Ascending aorta (tissue), 2 donors: ENCODE measurements at regions not wholly inside any gene's neighbourhood (a gene's known extent, or its start where the extent isn't known, plus 50 kb on each side); places are given as distances from the start of the nearest gene placed in this dataset.

Experiments used
- DNase-seq, 2 donors: peaks; one replicate each; pipeline ENCODE4 v3.0.0-alpha.2; 2019; ENCODE audit warnings: low spot score in 2 of 2
- H3K27ac ChIP-seq, 2 donors: fragments of 200-600 bp; sonication (generic); one replicate each; pipeline ENCODE4 v1.5.1; 2016 to 2017; ENCODE audit warnings: mild to moderate bottlenecking in 1 of 2
- H3K27me3 ChIP-seq: fragments of 200-600 bp; sonication (generic); one replicate; pipeline ENCODE4 v1.5.1; 2017
- H3K36me3 ChIP-seq, 2 donors: fragments of 200-600 bp; sonication (generic); one replicate each; pipeline ENCODE4 v1.5.1; 2016
- H3K4me1 ChIP-seq, 2 donors: fragments of 200-600 bp; sonication (generic); one replicate each; pipeline ENCODE4 v1.5.1; 2016 to 2017; ENCODE audit warnings: mild to moderate bottlenecking in 1 of 2
- H3K4me3 ChIP-seq, 2 donors: fragments of 200-600 bp; sonication (generic); one replicate each; pipeline ENCODE4 v1.5.1; 2016 to 2017; ENCODE audit warnings: mild to moderate bottlenecking in 1 of 2
- H3K9me3 ChIP-seq, 2 donors: fragments of 200-600 bp; sonication (generic); one replicate each; pipeline ENCODE4 v1.5.1; 2016
- intact Hi-C: fragments of 100-400 bp; cut with DNase I; formaldehyde crosslinking; loops from one replicate; pipeline ENCODE4 v1.15.1; 2023
- TF ChIP-seq, protein P1 (sequence below), 3 experiments: fragments of 200-600 bp in 2 of 3; fragments of 450-650 bp in 1 of 3; sonication (generic) in 2 of 3; IDR thresholded peaks; one replicate each; pipeline ENCODE4 v1.5.1; 2016 to 2019; ENCODE audit warnings: antibody characterized with exemption in 3 of 3, mild to moderate bottlenecking in 1 of 3, moderate library complexity in 1 of 3

DNA sequence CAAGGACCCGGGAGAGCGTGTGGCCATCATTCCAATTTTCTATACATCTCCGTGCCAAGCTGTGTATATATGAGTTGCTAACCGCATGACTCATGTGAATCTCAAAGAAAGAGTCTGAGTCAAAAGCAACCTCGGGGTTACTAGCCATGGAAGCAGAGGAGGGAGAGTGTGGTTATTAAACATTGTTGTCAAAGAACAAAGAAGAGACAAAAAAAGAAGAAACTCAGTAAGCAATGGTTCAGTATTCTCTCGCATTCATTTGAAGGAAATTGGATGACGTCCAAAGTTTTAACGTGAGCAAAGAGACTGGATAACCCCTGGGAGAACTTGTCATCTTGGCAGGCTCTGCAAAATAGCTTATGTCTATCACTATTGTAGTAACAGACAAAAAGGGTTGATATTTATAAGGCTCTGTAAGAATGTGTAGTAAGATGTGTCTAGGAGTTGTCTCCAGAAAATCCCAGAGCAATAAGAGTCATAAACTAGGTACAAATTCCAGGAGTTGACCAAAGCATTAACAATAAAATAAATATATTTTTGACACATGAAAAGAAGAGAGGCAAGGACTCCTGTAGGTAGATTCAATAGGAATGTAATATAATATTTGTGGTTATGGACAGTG, 52.8 kb upstream of the GRM7 start:
- Histone ChIP-seq H3K27me3 (no peaks in the 10 kb centered on the region), H3K4me1 (no peaks in the 10 kb centered on the region), H3K36me3 (no peaks in the 10 kb centered on the region), H3K27ac (no peak overlapping the region), H3K9me3 (no peaks in the 10 kb centered on the region), H3K4me3 (no peak overlapping the region)
- no peak for DNase-seq
- TF ChIP-seq, protein P1, sequence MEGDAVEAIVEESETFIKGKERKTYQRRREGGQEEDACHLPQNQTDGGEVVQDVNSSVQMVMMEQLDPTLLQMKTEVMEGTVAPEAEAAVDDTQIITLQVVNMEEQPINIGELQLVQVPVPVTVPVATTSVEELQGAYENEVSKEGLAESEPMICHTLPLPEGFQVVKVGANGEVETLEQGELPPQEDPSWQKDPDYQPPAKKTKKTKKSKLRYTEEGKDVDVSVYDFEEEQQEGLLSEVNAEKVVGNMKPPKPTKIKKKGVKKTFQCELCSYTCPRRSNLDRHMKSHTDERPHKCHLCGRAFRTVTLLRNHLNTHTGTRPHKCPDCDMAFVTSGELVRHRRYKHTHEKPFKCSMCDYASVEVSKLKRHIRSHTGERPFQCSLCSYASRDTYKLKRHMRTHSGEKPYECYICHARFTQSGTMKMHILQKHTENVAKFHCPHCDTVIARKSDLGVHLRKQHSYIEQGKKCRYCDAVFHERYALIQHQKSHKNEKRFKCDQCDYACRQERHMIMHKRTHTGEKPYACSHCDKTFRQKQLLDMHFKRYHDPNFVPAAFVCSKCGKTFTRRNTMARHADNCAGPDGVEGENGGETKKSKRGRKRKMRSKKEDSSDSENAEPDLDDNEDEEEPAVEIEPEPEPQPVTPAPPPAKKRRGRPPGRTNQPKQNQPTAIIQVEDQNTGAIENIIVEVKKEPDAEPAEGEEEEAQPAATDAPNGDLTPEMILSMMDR (IDR thresholded peaks at IDR 0.05), result no peak
- intact Hi-C loops, result no loop called here

DNA sequence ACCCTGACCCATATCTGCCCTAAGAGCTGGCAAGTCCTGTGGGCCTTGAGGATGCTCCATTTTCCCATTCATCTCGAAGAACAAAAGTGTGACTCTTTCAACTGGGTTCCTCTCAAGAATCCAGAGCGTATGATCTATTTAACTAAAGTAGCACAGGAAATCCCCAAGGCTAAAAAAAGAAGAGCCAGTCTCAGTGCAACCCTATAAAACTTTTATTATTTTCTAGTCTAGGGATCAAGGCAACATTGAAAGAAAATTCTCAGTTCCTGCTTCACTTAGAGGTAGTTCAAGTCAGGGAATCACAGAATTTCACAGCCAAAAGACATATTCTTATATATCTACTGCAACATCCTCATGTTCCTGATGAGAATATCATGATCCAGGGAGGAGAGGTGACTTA, 51.6 kb upstream of the GRM7 start:
- H3K4me3 ChIP-seq, result no peak overlapping the region
- H3K27me3 ChIP-seq, result no peaks in the 10 kb centered on the region
- intact Hi-C loops, result no loop called here
- no peak overlapping the region for H3K27ac ChIP-seq
- TF ChIP-seq, protein P1 (IDR thresholded peaks at IDR 0.05), result no peak
- H3K9me3 ChIP-seq, result no peaks in the 10 kb centered on the region
- H3K36me3 ChIP-seq, result no peaks in the 10 kb centered on the region
- H3K4me1 ChIP-seq, result no peaks in the 10 kb centered on the region
- DNase-seq, result no peak
